ENCODE measurements at regions not wholly inside any gene's neighbourhood (a gene's known extent, or its start where the extent isn't known, plus 50 kb on each side); places are given as distances from the start of the nearest gene placed in this dataset.

GRCh38 chr17:71724339-71724738, 396.5 kb upstream of the SOX9 start (continued):
- no peak for TF ChIP-seq RXRA (IDR thresholded peaks at IDR 0.05; ENCODE audit: insufficient read depth, low read depth, low read length)

- Histone ChIP-seq H3K27ac (ENCODE audit: low read depth, low read length) (no peak overlapping the region), H2BK12ac (ENCODE audit: low read depth, low read length) (no peak overlapping the region), H3K9ac (replicated peaks in 1 of 4; ENCODE audit: extremely low read depth in 1 of 4, low read depth in 3 of 4, low read length in 3 of 4) (no peak overlapping the region), H3K9me3 (ENCODE audit: insufficient read depth in 2 of 2, low read depth in 1 of 2, low read length in 1 of 2) (no peaks in the 10 kb centered on the region), H3K14ac (ENCODE audit: insufficient read length) (no peak overlapping the region), H3K79me2 (ENCODE audit: control insufficient read depth in 1 of 2, insufficient read depth in 2 of 2, low read length in 2 of 2) (no peaks in the 10 kb centered on the region), H3K4me3 (ENCODE audit: extremely low read depth in 1 of 4, insufficient read depth in 2 of 4, low read depth in 3 of 4, low read length in 4 of 4) (no peak overlapping the region), H4K91ac (replicated peaks; ENCODE audit: insufficient read length, low read length) (no peak overlapping the region), H2BK120ac (replicated peaks; ENCODE audit: low read depth, low read length) (no peak overlapping the region), H3K4me1 (replicated peaks in 1 of 4; ENCODE audit: control insufficient read depth in 3 of 4, insufficient read depth in 4 of 4, low read length in 3 of 4) (no peaks in the 10 kb centered on the region), H3K18ac (ENCODE audit: extremely low read depth, low read length) (no peak overlapping the region), H3K56ac (replicated peaks; ENCODE audit: insufficient read length, low read depth, low read length) (no peak overlapping the region), H3K23ac (ENCODE audit: insufficient read length) (no peak overlapping the region), H2AK5ac (ENCODE audit: low read depth, low read length) (no peak overlapping the region), H3K4me2 (ENCODE audit: insufficient read depth in 1 of 2, low read depth in 2 of 2, low read length in 2 of 2) (no peak overlapping the region), H2BK20ac (ENCODE audit: low read length) (no peak overlapping the region), H2BK5ac (ENCODE audit: low read depth, low read length) (no peak overlapping the region), H3K4ac (replicated peaks; ENCODE audit: insufficient read length, low read depth, low read length) (no peak overlapping the region), H3K79me1 (ENCODE audit: low read depth, low read length) (no peaks in the 10 kb centered on the region), H3K27me3 (replicated peaks in 1 of 4; ENCODE audit: control insufficient read depth in 3 of 4, extremely low read depth in 1 of 4, insufficient read depth in 3 of 4, low read length in 3 of 4) (no peaks in the 10 kb centered on the region), H3K23me2 (ENCODE audit: low read depth, low read length) (no peaks in the 10 kb centered on the region), H4K8ac (ENCODE audit: extremely low read depth, insufficient read depth, low read length) (no peak overlapping the region), H2AFZ (ENCODE audit: low read length) (no peak overlapping the region), H4K5ac (ENCODE audit: insufficient read length, low read depth, low read length) (no peak overlapping the region), H3K36me3 (ENCODE audit: control insufficient read depth in 2 of 4, insufficient read depth in 4 of 4, low read length in 3 of 4) (no peaks in the 10 kb centered on the region), H2BK15ac (ENCODE audit: low read length) (no peak overlapping the region), H4K20me1 (replicated peaks in 1 of 2; ENCODE audit: control insufficient read depth in 1 of 2, insufficient read depth in 2 of 2, low read length in 2 of 2) (no peaks in the 10 kb centered on the region)
- POLR2A ChIA-PET (ENCODE audit: partially characterized antibody), result no interaction called here
- 86% methylated on average over 3 of the region's 3 CpGs; no CpG with 5 or more reads in 1 of the 2 experiments for WGBS, 2 experiments (ENCODE audit: extremely low coverage in 1 of 2, insufficient coverage in 1 of 2, insufficient read length in 1 of 2, insufficient replicate concordance in 2 of 2, low coverage in 1 of 2, low lambda C conversion rate in 2 of 2, missing lambda C conversion rate in 1 of 2)
- TF ChIP-seq SIX5 (IDR thresholded peaks at IDR 0.05; ENCODE audit: low read depth, low read length) (no peak), MAFK (IDR thresholded peaks at IDR 0.05; ENCODE audit: low read depth, low read length) (no peak), RNF2 (IDR thresholded peaks at IDR 0.05; ENCODE audit: borderline replicate concordance, low read depth, low read length, missing control alignments, poor library complexity, severe bottlenecking) (no peak), HDAC6 (IDR thresholded peaks at IDR 0.05; ENCODE audit: low read depth, low read length) (no peak)
- FAIRE-seq (no peak), DNase-seq (ENCODE audit: low read depth in 1 of 2, low spot score in 2 of 2) (no peak)
- CTCF ChIA-PET (ENCODE audit: partially characterized antibody), result interaction anchor here (0.8 kb wide), 1 partner anchor 52 kb away, joined by 3 read pairs; no protein-coding TSS in a partner anchor
These were observed 395.0 kb upstream of the SOX9 start for GRCh38 chr17:71725811-71726210.
